ENCODE measurements at regions not wholly inside any gene's neighbourhood (a gene's known extent, or its start where the extent isn't known, plus 50 kb on each side); places are given as distances from the start of the nearest gene placed in this dataset.

- TF ChIP-seq RAD51 (IDR thresholded peaks at IDR 0.05; ENCODE audit: borderline replicate concordance, low read depth) (no peak), ARID3A (IDR thresholded peaks at IDR 0.05; ENCODE audit: borderline replicate concordance, low read depth, low read length) (peak; percentile 82), HOXB6 (CRISPR knock-in tag; IDR thresholded peaks at IDR 0.05; ENCODE audit: borderline replicate concordance) (no peak), VEZF1 (CRISPR knock-in tag; IDR thresholded peaks at IDR 0.05) (peak; percentile 43), ZNF785 (CRISPR knock-in tag; IDR thresholded peaks at IDR 0.05) (no peak), TSHZ1 (CRISPR knock-in tag; IDR thresholded peaks at IDR 0.05) (no peak), ZNF431 (CRISPR knock-in tag; IDR thresholded peaks at IDR 0.05) (no peak), HDAC8 (tag; IDR thresholded peaks at IDR 0.05) (no peak), NFE2 (IDR thresholded peaks at IDR 0.05; ENCODE audit: low read depth) (peak; percentile 98), CREB3 (tag; conservative IDR thresholded peaks at IDR 0.05; ENCODE audit: low read depth) (peak; percentile 49; the same call in 1 of the 2 replicates), SREBF2 (CRISPR knock-in tag; IDR thresholded peaks at IDR 0.05) (no peak), CBX2 (IDR thresholded peaks at IDR 0.05; ENCODE audit: insufficient read depth, low read length, poor library complexity, severe bottlenecking) (no peak), ZNF146 (CRISPR knock-in tag; IDR thresholded peaks at IDR 0.05; ENCODE audit: unreplicated experiment) (no peak), BRD4 (IDR thresholded peaks at IDR 0.05) (peak; percentile 71; the same call in 1 of the 2 replicates), ZNF274 (IDR thresholded peaks at IDR 0.05; ENCODE audit: borderline replicate concordance, low read depth, low read length) (no peak), RBM39 (optimal IDR thresholded peaks at IDR 0.05; ENCODE audit: low read depth, low read length) (no peak), JUN (IDR thresholded peaks at IDR 0.05; ENCODE audit: borderline replicate concordance, low read depth, low read length) (0 out of 2 replicates have a peak, but pooled peaks have one; percentile 64), JUN (CRISPR knock-in tag; IDR thresholded peaks at IDR 0.05; ENCODE audit: borderline replicate concordance) (no peak), GTF2E2 (tag; IDR thresholded peaks at IDR 0.05) (peak; percentile 72; the same call in 1 of the 2 replicates), PHB (CRISPR knock-in tag; IDR thresholded peaks at IDR 0.05) (no peak), TCF7L2 (IDR thresholded peaks at IDR 0.05; ENCODE audit: low read depth, low read length) (no peak)
Observed at GRCh38 chr20:22411627-22412450, 172.5 kb downstream of the FOXA2 start (continued).

All from K562 (cell line).